ENCODE measurements at regions not wholly inside any gene's neighbourhood (a gene's known extent, or its start where the extent isn't known, plus 50 kb on each side); places are given as distances from the start of the nearest gene placed in this dataset.

DNA sequence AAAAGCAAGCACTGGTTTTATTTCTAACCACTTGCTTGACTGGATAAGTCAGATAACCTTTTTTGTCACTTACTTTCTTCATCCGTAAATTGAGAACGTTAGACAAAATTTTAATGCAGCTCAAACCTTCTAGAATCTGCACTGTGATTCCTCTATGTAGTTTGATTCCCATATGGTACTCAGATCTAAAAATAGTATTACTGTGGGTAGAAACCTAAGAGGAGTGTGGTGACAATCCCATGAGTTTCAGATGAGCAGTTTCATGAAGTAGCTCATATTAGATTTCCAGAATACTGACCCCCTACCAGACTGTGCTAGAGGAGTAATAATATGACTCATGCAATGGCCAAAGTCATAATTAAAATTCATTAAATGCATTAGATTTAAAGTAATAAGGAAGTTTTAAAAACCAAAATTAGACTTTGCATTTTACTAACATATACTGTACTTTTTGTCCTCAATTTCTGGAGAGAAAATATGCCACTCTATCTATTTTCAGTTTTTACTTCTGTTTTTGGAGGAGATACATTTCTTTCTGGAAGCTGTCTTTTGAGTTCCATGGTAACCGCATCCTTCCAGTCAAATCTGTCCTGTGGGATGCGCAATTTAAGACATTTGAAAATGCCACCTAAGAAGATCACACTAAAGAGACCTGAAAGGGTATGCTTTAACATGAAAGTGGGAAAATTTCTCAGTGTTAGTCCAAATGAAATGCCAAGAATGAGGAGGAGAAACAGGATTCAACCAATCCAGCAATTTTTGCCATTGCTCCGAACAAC is 64.1 kb upstream of the GPM6A start:
- FAIRE-seq = no peak
- no peak overlapping the region for H3K4me3 Mint-ChIP-seq (ENCODE audit: unreplicated experiment)
- no peak overlapping the region for H3K27ac ChIP-seq (ENCODE audit: low read depth, low read length)
- H3K4me2 ChIP-seq (ENCODE audit: low read length) = no peak overlapping the region
- H3K27me3 ChIP-seq (ENCODE audit: insufficient read depth, low read length) = no peaks in the 10 kb centered on the region
- no peak overlapping the region for H3K9ac ChIP-seq (ENCODE audit: low read length)
- TF ChIP-seq EZH2 (IDR thresholded peaks at IDR 0.05; ENCODE audit: insufficient read depth, low read length) = no peak
- TF ChIP-seq, protein P1, sequence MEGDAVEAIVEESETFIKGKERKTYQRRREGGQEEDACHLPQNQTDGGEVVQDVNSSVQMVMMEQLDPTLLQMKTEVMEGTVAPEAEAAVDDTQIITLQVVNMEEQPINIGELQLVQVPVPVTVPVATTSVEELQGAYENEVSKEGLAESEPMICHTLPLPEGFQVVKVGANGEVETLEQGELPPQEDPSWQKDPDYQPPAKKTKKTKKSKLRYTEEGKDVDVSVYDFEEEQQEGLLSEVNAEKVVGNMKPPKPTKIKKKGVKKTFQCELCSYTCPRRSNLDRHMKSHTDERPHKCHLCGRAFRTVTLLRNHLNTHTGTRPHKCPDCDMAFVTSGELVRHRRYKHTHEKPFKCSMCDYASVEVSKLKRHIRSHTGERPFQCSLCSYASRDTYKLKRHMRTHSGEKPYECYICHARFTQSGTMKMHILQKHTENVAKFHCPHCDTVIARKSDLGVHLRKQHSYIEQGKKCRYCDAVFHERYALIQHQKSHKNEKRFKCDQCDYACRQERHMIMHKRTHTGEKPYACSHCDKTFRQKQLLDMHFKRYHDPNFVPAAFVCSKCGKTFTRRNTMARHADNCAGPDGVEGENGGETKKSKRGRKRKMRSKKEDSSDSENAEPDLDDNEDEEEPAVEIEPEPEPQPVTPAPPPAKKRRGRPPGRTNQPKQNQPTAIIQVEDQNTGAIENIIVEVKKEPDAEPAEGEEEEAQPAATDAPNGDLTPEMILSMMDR (IDR thresholded peaks at IDR 0.05; ENCODE audit: insufficient read depth, low read depth, low read length) = no peak
- no peaks in the 10 kb centered on the region for H3K36me3 Mint-ChIP-seq (ENCODE audit: low read depth, unreplicated experiment)
- no peak overlapping the region for H3K4me3 ChIP-seq (ENCODE audit: insufficient read depth, low read depth, low read length)
- no peaks in the 10 kb centered on the region for H3K36me3 ChIP-seq (ENCODE audit: insufficient read depth, low read length)
- H3K79me2 ChIP-seq (ENCODE audit: insufficient read depth, low read length) = no peaks in the 10 kb centered on the region
- no peaks in the 10 kb centered on the region for H4K20me1 ChIP-seq (ENCODE audit: insufficient read depth, low read length)
- DNase-seq (ENCODE audit: low read depth) = no peak
- no peak overlapping the region for H2AFZ ChIP-seq (ENCODE audit: low read depth, low read length)
- no peak overlapping the region for H3K27ac Mint-ChIP-seq (ENCODE audit: unreplicated experiment)
- H3K4me1 Mint-ChIP-seq (ENCODE audit: low read depth, unreplicated experiment) = peaks cover 3% of the 10 kb centered on the region
- H3K9me3 Mint-ChIP-seq (ENCODE audit: unreplicated experiment) = peaks cover 11% of the 10 kb centered on the region
- no peaks in the 10 kb centered on the region for H3K27me3 Mint-ChIP-seq (ENCODE audit: low read depth, unreplicated experiment)
- no peaks in the 10 kb centered on the region for H3K9me3 ChIP-seq (ENCODE audit: insufficient read depth, low read depth, low read length)
- peaks cover 4% of the 10 kb centered on the region for H3K4me1 ChIP-seq (ENCODE audit: insufficient read depth, low read length)

DNA sequence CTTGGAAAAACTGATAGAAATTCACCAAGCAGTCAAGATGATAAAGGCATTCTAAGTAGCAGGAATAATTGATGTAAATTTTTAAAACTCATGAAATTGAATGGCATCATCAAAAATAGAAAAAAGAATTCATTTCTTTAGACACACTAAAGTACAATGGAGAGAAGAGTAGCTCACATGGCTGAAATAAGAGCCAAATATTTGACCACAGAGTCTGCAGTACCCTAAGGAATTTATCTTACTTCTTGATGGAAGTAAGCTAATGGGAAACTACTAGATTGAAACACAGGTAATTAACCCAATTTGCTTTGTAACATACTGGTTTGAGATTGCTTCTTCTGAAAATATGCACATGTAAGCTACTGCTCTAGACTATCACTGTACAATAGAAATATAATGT is 70.8 kb upstream of the GPM6A start:
- H4K20me1 ChIP-seq (ENCODE audit: insufficient read depth, low read length) = no peaks in the 10 kb centered on the region
- Mint-ChIP-seq H3K4me3 (ENCODE audit: unreplicated experiment) (no peak overlapping the region), H3K9me3 (ENCODE audit: unreplicated experiment) (peaks cover 8% of the 10 kb centered on the region), H3K27ac (ENCODE audit: unreplicated experiment) (no peak overlapping the region), H3K27me3 (ENCODE audit: low read depth, unreplicated experiment) (no peaks in the 10 kb centered on the region), H3K4me1 (ENCODE audit: low read depth, unreplicated experiment) (peaks cover 4% of the 10 kb centered on the region), H3K36me3 (ENCODE audit: low read depth, unreplicated experiment) (no peaks in the 10 kb centered on the region)
- H2AFZ ChIP-seq (ENCODE audit: low read depth, low read length) = no peak overlapping the region
- H3K4me1 ChIP-seq (ENCODE audit: insufficient read depth, low read length) = no peaks in the 10 kb centered on the region
- no peaks in the 10 kb centered on the region for H3K27me3 ChIP-seq (ENCODE audit: insufficient read depth, low read length)
- H3K36me3 ChIP-seq (ENCODE audit: insufficient read depth, low read length) = no peaks in the 10 kb centered on the region
- H3K4me3 ChIP-seq (ENCODE audit: insufficient read depth, low read depth, low read length) = no peak overlapping the region
- H3K9me3 ChIP-seq (ENCODE audit: insufficient read depth, low read depth, low read length) = no peaks in the 10 kb centered on the region
- FAIRE-seq (no peak), DNase-seq (ENCODE audit: low read depth) (peak; percentile 52)
- no peak overlapping the region for H3K27ac ChIP-seq (ENCODE audit: low read depth, low read length)
- H3K4me2 ChIP-seq (ENCODE audit: low read length) = no peak overlapping the region
- H3K9ac ChIP-seq (ENCODE audit: low read length) = no peak overlapping the region
- no peak for TF ChIP-seq EZH2 (IDR thresholded peaks at IDR 0.05; ENCODE audit: insufficient read depth, low read length)
- TF ChIP-seq, protein P1 (IDR thresholded peaks at IDR 0.05; ENCODE audit: insufficient read depth, low read depth, low read length) = no peak
- no peaks in the 10 kb centered on the region for H3K79me2 ChIP-seq (ENCODE audit: insufficient read depth, low read length)

GRCh38 chr4:175884048-175884447 is 72.0 kb upstream of the GPM6A start:
- Histone ChIP-seq H3K4me1 (ENCODE audit: insufficient read depth, low read length) (no peaks in the 10 kb centered on the region), H4K20me1 (ENCODE audit: insufficient read depth, low read length) (no peaks in the 10 kb centered on the region), H3K79me2 (ENCODE audit: insufficient read depth, low read length) (no peaks in the 10 kb centered on the region), H3K4me3 (ENCODE audit: insufficient read depth, low read depth, low read length) (no peak overlapping the region), H2AFZ (ENCODE audit: low read depth, low read length) (no peak overlapping the region), H3K27ac (ENCODE audit: low read depth, low read length) (no peak overlapping the region), H3K4me2 (ENCODE audit: low read length) (peak overlapping the region; percentile 5), H3K9me3 (ENCODE audit: insufficient read depth, low read depth, low read length) (no peaks in the 10 kb centered on the region), H3K27me3 (ENCODE audit: insufficient read depth, low read length) (no peaks in the 10 kb centered on the region), H3K36me3 (ENCODE audit: insufficient read depth, low read length) (no peaks in the 10 kb centered on the region), H3K9ac (ENCODE audit: low read length) (no peak overlapping the region)
- TF ChIP-seq EZH2 (IDR thresholded peaks at IDR 0.05; ENCODE audit: insufficient read depth, low read length) = no peak
- TF ChIP-seq, protein P1 (IDR thresholded peaks at IDR 0.05; ENCODE audit: insufficient read depth, low read depth, low read length) = no peak
- H3K4me1 Mint-ChIP-seq (ENCODE audit: low read depth, unreplicated experiment) = peaks cover 4% of the 10 kb centered on the region
- FAIRE-seq (no peak), DNase-seq (ENCODE audit: low read depth) (peak; percentile 65)
- H3K27me3 Mint-ChIP-seq (ENCODE audit: low read depth, unreplicated experiment) = no peaks in the 10 kb centered on the region
- H3K9me3 Mint-ChIP-seq (ENCODE audit: unreplicated experiment) = peaks cover 4% of the 10 kb centered on the region
- no peak overlapping the region for H3K27ac Mint-ChIP-seq (ENCODE audit: unreplicated experiment)
- no peaks in the 10 kb centered on the region for H3K36me3 Mint-ChIP-seq (ENCODE audit: low read depth, unreplicated experiment)
- no peak overlapping the region for H3K4me3 Mint-ChIP-seq (ENCODE audit: unreplicated experiment)
